H9 (cell line): ENCODE measurements at regions not wholly inside any gene's neighbourhood (a gene's known extent, or its start where the extent isn't known, plus 50 kb on each side); places are given as distances from the start of the nearest gene placed in this dataset.

Experiments
- DNase-seq: peaks from one replicate; pipeline ENCODE4 v3.0.0-alpha.2; 2017
- H2AFZ ChIP-seq: one replicate; pipeline ENCODE4 v1.6.1; 2013; ENCODE audit warnings: mild to moderate bottlenecking, low read length, control low read depth, moderate library complexity
- H2AK5ac ChIP-seq: 2 replicates; pipeline ENCODE4 v1.6.1; 2013; ENCODE audit warnings: low read length, control low read depth, mixed read lengths; ENCODE audit not compliant: insufficient read length
- H2BK120ac ChIP-seq: one replicate; pipeline ENCODE4 v1.6.1; 2013; ENCODE audit warnings: low read depth, mild to moderate bottlenecking, low read length, control low read depth, inconsistent platforms; ENCODE audit not compliant: poor library complexity, severe bottlenecking
- H2BK12ac ChIP-seq: 2 replicates; pipeline ENCODE4 v1.6.1; 2013; ENCODE audit warnings: low read length, control low read depth, mixed read lengths, low read depth; ENCODE audit not compliant: insufficient read length
- H2BK15ac ChIP-seq: 2 replicates; pipeline ENCODE4 v1.6.1; 2013; ENCODE audit warnings: low read depth, low read length, control low read depth
- H2BK20ac ChIP-seq: one replicate; pipeline ENCODE4 v1.6.1; 2013; ENCODE audit warnings: low read depth, mild to moderate bottlenecking, low read length, control low read depth, inconsistent platforms; ENCODE audit not compliant: poor library complexity, severe bottlenecking
- H2BK5ac ChIP-seq: 2 replicates; pipeline ENCODE4 v1.6.1; 2013; ENCODE audit warnings: low read length, control low read depth, mixed read lengths; ENCODE audit not compliant: insufficient read length
- H3K14ac ChIP-seq: 2 replicates; pipeline ENCODE4 v1.6.1; 2013; ENCODE audit warnings: low read length, control low read depth; ENCODE audit not compliant: insufficient read depth
- H3K18ac ChIP-seq: 2 replicates; pipeline ENCODE4 v1.6.1; 2013; ENCODE audit warnings: low read depth, mild to moderate bottlenecking, mixed read lengths, low read length, control low read depth; ENCODE audit not compliant: insufficient read length
- H3K23ac ChIP-seq: 2 replicates; pipeline ENCODE4 v1.6.1; 2013; ENCODE audit warnings: low read length, control low read depth, mixed read lengths, low read depth; ENCODE audit not compliant: insufficient read length
- H3K23me2 ChIP-seq: 2 replicates; pipeline ENCODE4 v1.6.1; 2013; ENCODE audit warnings: low read depth, mild to moderate bottlenecking, mixed read lengths, low read length, control low read depth; ENCODE audit not compliant: insufficient read length, poor library complexity, severe bottlenecking
- H3K27ac ChIP-seq: 2 replicates; pipeline ENCODE4 v1.5.1; 2013; ENCODE audit warnings: low read length, control low read depth, mixed read lengths, low read depth; ENCODE audit not compliant: insufficient read length
- H3K27me3 ChIP-seq: 2 replicates; pipeline ENCODE4 v1.6.1; 2013; ENCODE audit warnings: low read length, control low read depth, inconsistent platforms; ENCODE audit not compliant: insufficient read depth
- H3K4ac ChIP-seq: 2 replicates; pipeline ENCODE4 v1.6.1; 2013; ENCODE audit warnings: low read depth, mild to moderate bottlenecking, control low read depth, inconsistent platforms, low read length, moderate library complexity
- H3K4me1 ChIP-seq: 2 replicates; pipeline ENCODE4 v1.6.1; 2013; ENCODE audit warnings: low read length, control low read depth, inconsistent platforms; ENCODE audit not compliant: insufficient read depth
- H3K4me2 ChIP-seq: 2 replicates; pipeline ENCODE4 v1.6.1; 2013; ENCODE audit warnings: low read length, control low read depth, mixed read lengths; ENCODE audit not compliant: insufficient read length, insufficient read depth
- H3K56ac ChIP-seq: 2 replicates; pipeline ENCODE4 v1.6.1; 2013; ENCODE audit warnings: low read depth, mild to moderate bottlenecking, mixed read lengths, low read length, control low read depth; ENCODE audit not compliant: insufficient read length
- H3K79me1 ChIP-seq: 2 replicates; pipeline ENCODE4 v1.6.1; 2013; ENCODE audit warnings: low read depth, mild to moderate bottlenecking, moderate library complexity, low read length, control low read depth, inconsistent platforms; ENCODE audit not compliant: insufficient read depth, poor library complexity, severe bottlenecking
- H3K79me2 ChIP-seq: 2 replicates; pipeline ENCODE4 v1.6.1; 2013; ENCODE audit warnings: low read length, control low read depth, inconsistent platforms; ENCODE audit not compliant: insufficient read depth
- H3K9ac ChIP-seq: 2 replicates; pipeline ENCODE4 v1.6.1; 2013; ENCODE audit warnings: low read length, control low read depth, mixed read lengths; ENCODE audit not compliant: insufficient read length; ENCODE audit errors: extremely low read depth
- H3K9me3 ChIP-seq: one replicate; pipeline ENCODE4 v1.6.1; 2013; ENCODE audit warnings: low read depth, low read length, inconsistent platforms; ENCODE audit not compliant: control insufficient read depth
- H3T11ph ChIP-seq: one replicate; pipeline ENCODE4 v1.6.1; 2013; ENCODE audit warnings: mild to moderate bottlenecking, low read length, control low read depth, inconsistent platforms
- H4K20me1 ChIP-seq: one replicate; pipeline ENCODE4 v1.6.1; 2013; ENCODE audit not compliant: control insufficient read depth, insufficient read length, insufficient read depth
- H4K5ac ChIP-seq: 2 replicates; pipeline ENCODE4 v1.6.1; 2013; ENCODE audit warnings: low read depth, mild to moderate bottlenecking, mixed read lengths, low read length, control low read depth; ENCODE audit not compliant: insufficient read length
- H4K8ac ChIP-seq: replicated peaks from 2 replicates; pipeline ENCODE4 v1.6.1; 2013; ENCODE audit warnings: low read length, control low read depth, mixed read lengths, low read depth; ENCODE audit not compliant: insufficient read length
- H4K91ac ChIP-seq: 2 replicates; pipeline ENCODE4 v1.6.1; 2013; ENCODE audit warnings: low read depth, mild to moderate bottlenecking, moderate library complexity, mixed read lengths, low read length, control low read depth; ENCODE audit not compliant: insufficient read length
- H3K27ac Mint-ChIP-seq, 3 experiments: 2 replicates in 2 of 3; 3 replicates in 1 of 3; pipeline ENCODE4 v1.8.0; 2020 to 2021; ENCODE audit warnings: mixed read lengths in 3 of 3, mild to moderate bottlenecking in 1 of 3, moderate library complexity in 1 of 3
- H3K27me3 Mint-ChIP-seq: 2 replicates; pipeline ENCODE4 v1.8.0; 2021; ENCODE audit warnings: low read depth, mild to moderate bottlenecking, moderate library complexity, mixed read lengths
- H3K36me3 Mint-ChIP-seq, 3 experiments: 2 replicates in 2 of 3; 3 replicates in 1 of 3; pipeline ENCODE4 v1.8.0; 2020 to 2021; ENCODE audit warnings: low read depth in 3 of 3, mixed read lengths in 3 of 3; ENCODE audit not compliant: insufficient read depth in 1 of 3
- H3K4me1 Mint-ChIP-seq, 2 experiments: 2 replicates each; pipeline ENCODE4 v1.8.0; 2020; ENCODE audit warnings: mixed read lengths in 2 of 2
- H3K4me3 Mint-ChIP-seq, 2 experiments: 2 replicates in 1 of 2; 3 replicates in 1 of 2; pipeline ENCODE4 v1.8.0; 2020 to 2021; ENCODE audit warnings: mild to moderate bottlenecking in 2 of 2, mixed read lengths in 2 of 2, moderate library complexity in 1 of 2
- H3K9me3 Mint-ChIP-seq, 2 experiments: 2 replicates in 1 of 2; 3 replicates in 1 of 2; pipeline ENCODE4 v1.8.0; 2020; ENCODE audit warnings: mild to moderate bottlenecking in 2 of 2, mixed read lengths in 2 of 2, moderate library complexity in 1 of 2
- WGBS: extraction: QIAGEN DNeasy Blood & Tissue Kit; methylation state at CpG from one replicate; pipeline ENCODE4 v1.1.7; 2013; ENCODE audit warnings: missing lambda C conversion rate, low lambda C conversion rate, mixed read lengths; ENCODE audit not compliant: insufficient read length; ENCODE audit errors: extremely low coverage; 5-methylcytosine and 5-hydroxymethylcytosine counted together
- TF ChIP-seq, protein P1 (sequence below): fragments of 200-600 bp; sonication (generic); conservative IDR thresholded peaks from 3 replicates; pipeline ENCODE4 v1.8.0; 2021; ENCODE audit warnings: antibody characterized with exemption, mild to moderate bottlenecking

DNA sequence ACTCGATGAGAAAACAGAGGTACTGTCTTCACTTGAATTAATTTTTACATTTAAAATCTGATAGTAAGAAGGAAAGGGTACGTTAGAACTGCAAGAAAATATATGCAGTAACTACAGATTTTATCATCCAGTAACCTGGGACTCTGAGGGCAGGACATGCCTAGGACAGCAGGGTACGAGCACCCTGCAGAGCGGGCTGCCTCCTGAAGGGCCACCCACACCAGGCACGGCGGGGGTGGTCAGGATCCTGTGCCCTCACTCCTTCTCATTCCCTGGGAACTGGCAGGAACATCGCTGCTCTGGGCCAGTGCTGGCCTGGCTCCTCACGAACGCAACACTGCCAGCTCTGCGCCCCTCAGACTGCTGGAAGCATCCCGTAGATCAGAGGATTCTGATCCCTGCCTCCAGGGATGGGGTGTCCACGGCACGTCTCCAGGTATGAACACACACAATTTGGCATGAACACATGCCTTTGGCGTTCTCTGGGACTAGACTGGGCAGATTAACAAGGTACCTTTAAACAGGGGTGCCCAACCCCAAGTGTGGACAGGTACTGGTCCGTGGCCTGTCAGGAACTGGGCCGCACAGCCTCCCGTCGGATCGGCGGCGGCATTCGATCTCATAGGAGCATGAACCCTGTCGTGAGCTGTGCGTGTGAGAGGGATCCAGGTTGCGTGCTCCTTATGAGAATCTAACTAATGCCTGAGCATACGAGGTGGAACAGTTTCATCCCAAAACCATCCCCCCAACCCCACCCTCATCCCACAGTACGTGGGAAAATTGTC, 99.3 kb upstream of the FAM20C start:
- no peak overlapping the region for H2BK20ac ChIP-seq
- H3K27ac ChIP-seq = no peak overlapping the region
- TF ChIP-seq, protein P1, sequence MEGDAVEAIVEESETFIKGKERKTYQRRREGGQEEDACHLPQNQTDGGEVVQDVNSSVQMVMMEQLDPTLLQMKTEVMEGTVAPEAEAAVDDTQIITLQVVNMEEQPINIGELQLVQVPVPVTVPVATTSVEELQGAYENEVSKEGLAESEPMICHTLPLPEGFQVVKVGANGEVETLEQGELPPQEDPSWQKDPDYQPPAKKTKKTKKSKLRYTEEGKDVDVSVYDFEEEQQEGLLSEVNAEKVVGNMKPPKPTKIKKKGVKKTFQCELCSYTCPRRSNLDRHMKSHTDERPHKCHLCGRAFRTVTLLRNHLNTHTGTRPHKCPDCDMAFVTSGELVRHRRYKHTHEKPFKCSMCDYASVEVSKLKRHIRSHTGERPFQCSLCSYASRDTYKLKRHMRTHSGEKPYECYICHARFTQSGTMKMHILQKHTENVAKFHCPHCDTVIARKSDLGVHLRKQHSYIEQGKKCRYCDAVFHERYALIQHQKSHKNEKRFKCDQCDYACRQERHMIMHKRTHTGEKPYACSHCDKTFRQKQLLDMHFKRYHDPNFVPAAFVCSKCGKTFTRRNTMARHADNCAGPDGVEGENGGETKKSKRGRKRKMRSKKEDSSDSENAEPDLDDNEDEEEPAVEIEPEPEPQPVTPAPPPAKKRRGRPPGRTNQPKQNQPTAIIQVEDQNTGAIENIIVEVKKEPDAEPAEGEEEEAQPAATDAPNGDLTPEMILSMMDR = no peak
- no peaks in the 10 kb centered on the region for H3K27me3 ChIP-seq
- no peak overlapping the region for H3K23ac ChIP-seq
- H3K79me1 ChIP-seq = no peaks in the 10 kb centered on the region
- no peak for DNase-seq
- H3K23me2 ChIP-seq = peaks cover 5% of the 10 kb centered on the region
- Mint-ChIP-seq H3K27ac (peak overlapping the region; percentile 89 to 93 (median 91)), H3K27me3 (no peaks in the 10 kb centered on the region), H3K36me3 (peaks cover 3 to 5% (median 5%) of the 10 kb centered on the region in 3 experiments; a peak in 6 of 7 replicates), H3K4me3 (peak overlapping the region; percentile 30 to 61; a peak in 3 of 5 replicates), H3K4me1 (peaks cover 90 to 94% of the 10 kb centered on the region in 2 experiments), H3K9me3 (peaks cover 3 to 10% of the 10 kb centered on the region in 2 experiments; a peak in 3 of 5 replicates)
- H3K9me3 ChIP-seq = no peaks in the 10 kb centered on the region
- H3K79me2 ChIP-seq = peaks cover 6% of the 10 kb centered on the region; the same call in 1 of the 2 replicates
- H3T11ph ChIP-seq = no peak overlapping the region
- H2AK5ac ChIP-seq = no peak overlapping the region
- no peak overlapping the region for H3K18ac ChIP-seq
- H3K4me2 ChIP-seq = no peak overlapping the region
- H2BK15ac ChIP-seq = no peak overlapping the region
- no peak overlapping the region for H4K8ac ChIP-seq
- H3K14ac ChIP-seq = no peak overlapping the region
- H3K4me1 ChIP-seq = peaks cover 19% of the 10 kb centered on the region; the same call in 1 of the 2 replicates
- no CpG with 5 or more reads among the region's 27 CpGs for WGBS
- H2BK12ac ChIP-seq = no peak overlapping the region
- H2BK5ac ChIP-seq = no peak overlapping the region
- no peak overlapping the region for H3K4ac ChIP-seq
- no peaks in the 10 kb centered on the region for H4K20me1 ChIP-seq
- no peak overlapping the region for H2BK120ac ChIP-seq
- no peak overlapping the region for H4K91ac ChIP-seq
- H2AFZ ChIP-seq = no peak overlapping the region
- no peak overlapping the region for H4K5ac ChIP-seq
- no peak overlapping the region for H3K9ac ChIP-seq
- no peak overlapping the region for H3K56ac ChIP-seq
